Memory B cell (primary cell): ENCODE measurements at regions not wholly inside any gene's neighbourhood (a gene's known extent, or its start where the extent isn't known, plus 50 kb on each side); places are given as distances from the start of the nearest gene placed in this dataset.

ENCODE experiments used
- ATAC-seq: fragments of 150-1000 bp; cut with Tn5 transposase; 2 replicates; pipeline ENCODE4 v1.10.0; 2021; ENCODE audit warnings: low read depth, mild to moderate bottlenecking, moderate library complexity
- DNase-seq, 2 donors: peaks; one replicate each; pipeline ENCODE4 v3.0.0; 2022; ENCODE audit warnings: low spot score in 2 of 2
- H3K27ac Mint-ChIP-seq: one replicate; pipeline ENCODE4 v1.8.0; 2022; ENCODE audit warnings: mild to moderate bottlenecking, moderate library complexity, mixed read lengths
- H3K27me3 Mint-ChIP-seq: one replicate; pipeline ENCODE4 v1.8.0; 2022; ENCODE audit warnings: mixed read lengths
- H3K36me3 Mint-ChIP-seq: one replicate; pipeline ENCODE4 v1.8.0; 2022; ENCODE audit warnings: mild to moderate bottlenecking, mixed read lengths
- H3K4me1 Mint-ChIP-seq: one replicate; pipeline ENCODE4 v1.8.0; 2022; ENCODE audit warnings: mixed read lengths
- H3K4me3 Mint-ChIP-seq: one replicate; pipeline ENCODE4 v1.8.0; 2022; ENCODE audit warnings: mild to moderate bottlenecking, moderate library complexity, mixed read lengths
- H3K9me3 Mint-ChIP-seq: one replicate; pipeline ENCODE4 v1.8.0; 2022; ENCODE audit warnings: mixed read lengths

DNA sequence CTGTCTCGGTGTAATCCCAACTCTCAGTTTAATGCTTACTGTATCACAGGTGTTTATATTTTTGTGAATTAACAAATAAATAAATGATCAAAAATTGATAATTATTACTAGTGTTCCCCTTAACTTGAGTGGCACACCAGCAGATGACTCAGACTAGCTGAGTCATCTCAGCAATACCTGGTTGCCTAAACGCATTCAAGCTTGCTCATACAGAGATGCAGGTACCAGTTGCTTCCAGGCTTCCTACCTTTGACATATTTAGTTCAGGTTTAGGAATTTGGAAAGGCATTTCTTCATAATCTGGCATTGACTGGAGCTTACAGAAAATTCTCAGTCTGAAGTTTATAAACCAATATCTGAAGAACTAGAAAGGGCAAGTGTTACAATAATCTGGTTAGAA is 78.9 kb upstream of the LMO4 start:
- DNase-seq (no peak), ATAC-seq (no peak)
- peaks cover 16% of the 10 kb centered on the region for H3K27me3 Mint-ChIP-seq
- no peak overlapping the region for H3K27ac Mint-ChIP-seq
- no peaks in the 10 kb centered on the region for H3K4me1 Mint-ChIP-seq
- no peak overlapping the region for H3K4me3 Mint-ChIP-seq
- peaks cover 2% of the 10 kb centered on the region for H3K36me3 Mint-ChIP-seq
- H3K9me3 Mint-ChIP-seq, result peaks cover 6% of the 10 kb centered on the region

GRCh38 chr1:87250336-87250735 is 78.3 kb upstream of the LMO4 start:
- Mint-ChIP-seq H3K4me3 (no peak overlapping the region), H3K9me3 (peaks cover 6% of the 10 kb centered on the region), H3K36me3 (peaks cover 2% of the 10 kb centered on the region), H3K27ac (no peak overlapping the region), H3K27me3 (peaks cover 16% of the 10 kb centered on the region), H3K4me1 (no peaks in the 10 kb centered on the region)
- ATAC-seq, result no peak
- no peak for DNase-seq

- Mint-ChIP-seq H3K4me3 (no peak overlapping the region), H3K27me3 (peaks cover 16% of the 10 kb centered on the region), H3K4me1 (no peaks in the 10 kb centered on the region), H3K27ac (no peak overlapping the region), H3K36me3 (peaks cover 2% of the 10 kb centered on the region), H3K9me3 (peaks cover 6% of the 10 kb centered on the region)
- no peak for ATAC-seq
- no peak for DNase-seq
Observed at GRCh38 chr1:87252406-87252805, 76.3 kb upstream of the LMO4 start.

GRCh38 chr1:87262688-87263087 is 66.0 kb upstream of the LMO4 start:
- H3K27me3 Mint-ChIP-seq, result peaks cover 7% of the 10 kb centered on the region
- no peak overlapping the region for H3K4me3 Mint-ChIP-seq
- DNase-seq (no peak), ATAC-seq (no peak)
- no peaks in the 10 kb centered on the region for H3K9me3 Mint-ChIP-seq
- H3K27ac Mint-ChIP-seq, result no peak overlapping the region
- H3K4me1 Mint-ChIP-seq, result no peaks in the 10 kb centered on the region
- H3K36me3 Mint-ChIP-seq, result no peaks in the 10 kb centered on the region

DNA sequence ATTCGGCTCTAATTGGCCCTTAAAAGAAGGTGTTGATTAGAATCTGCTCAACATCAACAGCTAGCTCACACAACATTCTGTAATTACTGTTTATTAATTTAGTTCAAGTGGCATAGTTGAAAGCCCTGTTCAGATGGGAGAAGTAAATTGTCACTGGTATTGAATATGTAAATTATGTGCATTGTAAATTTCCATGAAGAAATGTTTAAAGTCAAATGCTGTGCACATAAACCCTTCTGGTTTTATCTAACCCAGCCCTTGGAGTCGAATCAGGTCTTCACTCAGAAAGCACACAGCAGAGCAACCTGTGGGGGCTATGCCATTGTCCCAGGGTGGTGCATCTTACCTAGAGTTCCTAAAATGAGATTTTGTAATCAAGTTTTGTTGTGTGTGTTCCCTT is 65.4 kb upstream of the LMO4 start:
- Mint-ChIP-seq H3K4me1 (no peaks in the 10 kb centered on the region), H3K27me3 (peaks cover 10% of the 10 kb centered on the region), H3K36me3 (no peaks in the 10 kb centered on the region), H3K4me3 (no peak overlapping the region), H3K9me3 (no peaks in the 10 kb centered on the region), H3K27ac (no peak overlapping the region)
- ATAC-seq (no peak), DNase-seq (no peak)

DNA sequence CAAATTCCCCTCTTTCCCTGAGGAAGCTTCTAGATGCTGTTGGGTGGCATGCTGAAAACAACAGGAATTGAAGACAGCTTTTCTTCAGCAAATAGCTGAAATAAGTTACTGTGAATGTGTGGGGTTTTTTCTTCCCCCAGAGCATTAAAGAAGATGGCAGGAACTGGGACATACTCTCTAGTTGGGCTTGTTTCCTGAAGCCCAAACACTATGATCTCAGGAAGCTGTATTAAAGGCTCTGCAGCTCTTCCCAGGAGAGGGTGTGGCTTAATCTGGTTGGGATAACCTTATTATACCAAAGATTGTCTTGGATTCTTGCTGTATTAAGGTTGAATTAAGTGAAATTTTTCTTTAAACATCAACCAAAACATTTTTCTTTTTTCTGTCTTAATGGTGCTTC is 64.9 kb upstream of the LMO4 start:
- no peak overlapping the region for H3K27ac Mint-ChIP-seq
- H3K27me3 Mint-ChIP-seq, result peaks cover 11% of the 10 kb centered on the region
- no peaks in the 10 kb centered on the region for H3K36me3 Mint-ChIP-seq

GRCh38 chr1:87264976-87265375 is 63.7 kb upstream of the LMO4 start:
- ATAC-seq, result no peak
- H3K27ac Mint-ChIP-seq, result no peak overlapping the region

More for the DNA sequence above, 64.9 kb upstream of the LMO4 start:
- Mint-ChIP-seq H3K4me1 (no peaks in the 10 kb centered on the region), H3K4me3 (no peak overlapping the region), H3K9me3 (no peaks in the 10 kb centered on the region)
- ATAC-seq, result no peak
- DNase-seq, result no peak

GRCh38 chr1:87265786-87266185 is 62.9 kb upstream of the LMO4 start:
- Mint-ChIP-seq H3K4me1 (no peaks in the 10 kb centered on the region), H3K27ac (no peak overlapping the region), H3K9me3 (no peaks in the 10 kb centered on the region)

More at GRCh38 chr1:87264976-87265375, 63.7 kb upstream of the LMO4 start:
- H3K4me3 Mint-ChIP-seq, result no peak overlapping the region
- no peaks in the 10 kb centered on the region for H3K36me3 Mint-ChIP-seq
- no peaks in the 10 kb centered on the region for H3K4me1 Mint-ChIP-seq
- DNase-seq, result no peak
- peaks cover 7% of the 10 kb centered on the region for H3K27me3 Mint-ChIP-seq
- no peaks in the 10 kb centered on the region for H3K9me3 Mint-ChIP-seq

GRCh38 chr1:87268111-87268510 is 60.6 kb upstream of the LMO4 start:
- no peak overlapping the region for H3K4me3 Mint-ChIP-seq
- H3K27ac Mint-ChIP-seq, result no peak overlapping the region
- peaks cover 10% of the 10 kb centered on the region for H3K27me3 Mint-ChIP-seq
- no peak for DNase-seq
- H3K36me3 Mint-ChIP-seq, result no peaks in the 10 kb centered on the region
- no peaks in the 10 kb centered on the region for H3K9me3 Mint-ChIP-seq
- ATAC-seq, result no peak
- H3K4me1 Mint-ChIP-seq, result no peaks in the 10 kb centered on the region

More at GRCh38 chr1:87265786-87266185, 62.9 kb upstream of the LMO4 start:
- no peak for ATAC-seq
- peaks cover 7% of the 10 kb centered on the region for H3K27me3 Mint-ChIP-seq
- DNase-seq, result no peak
- no peak overlapping the region for H3K4me3 Mint-ChIP-seq
- H3K36me3 Mint-ChIP-seq, result no peaks in the 10 kb centered on the region

DNA sequence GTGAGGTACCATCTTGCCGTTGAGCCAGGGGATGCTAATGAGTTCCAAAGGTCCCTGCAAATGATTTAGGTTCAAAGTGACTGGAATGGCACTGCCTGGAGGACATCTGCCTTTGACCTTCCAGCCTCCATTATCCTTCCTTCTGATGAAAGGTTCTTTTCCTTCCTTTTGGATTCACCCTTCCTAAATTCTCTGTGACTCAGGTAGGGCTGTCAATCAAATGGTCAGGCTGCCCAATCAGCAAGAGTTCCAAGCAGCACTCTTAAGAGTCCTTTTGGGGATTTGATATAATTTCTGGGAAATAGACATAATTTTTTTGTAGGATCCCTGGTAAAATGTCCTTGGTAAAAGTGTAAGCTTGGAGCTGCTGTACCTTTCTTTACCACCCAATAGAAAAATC is 58.8 kb upstream of the LMO4 start:
- Mint-ChIP-seq H3K27me3 (peaks cover 10% of the 10 kb centered on the region), H3K27ac (no peak overlapping the region), H3K36me3 (no peaks in the 10 kb centered on the region), H3K9me3 (no peaks in the 10 kb centered on the region), H3K4me1 (no peaks in the 10 kb centered on the region), H3K4me3 (no peak overlapping the region)
- ATAC-seq, result no peak
- DNase-seq, result no peak

GRCh38 chr1:87273291-87273690 is 55.4 kb upstream of the LMO4 start:
- DNase-seq, result no peak
- Mint-ChIP-seq H3K27me3 (peaks cover 5% of the 10 kb centered on the region), H3K27ac (no peak overlapping the region), H3K4me1 (no peaks in the 10 kb centered on the region), H3K4me3 (no peak overlapping the region), H3K36me3 (no peaks in the 10 kb centered on the region), H3K9me3 (no peaks in the 10 kb centered on the region)
- ATAC-seq, result no peak

DNA sequence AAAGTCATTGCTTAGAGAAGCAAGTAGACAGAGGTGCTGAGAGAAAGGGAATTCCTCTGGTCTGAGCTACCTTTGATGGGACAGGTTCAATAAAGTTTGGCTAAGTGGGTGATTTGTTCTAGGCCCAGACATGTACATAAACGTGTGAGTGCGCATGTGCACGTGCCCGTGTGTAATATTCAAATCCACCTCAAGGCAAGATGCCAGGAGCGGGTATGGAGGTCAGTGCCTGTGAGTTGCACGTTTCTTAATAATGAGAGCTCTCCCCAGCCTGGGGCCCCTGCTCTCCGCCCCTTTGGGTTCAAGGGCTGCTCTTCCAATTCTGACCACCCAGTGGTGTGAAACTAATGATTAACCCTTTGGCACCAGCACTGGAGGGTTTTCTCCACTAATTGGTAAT is 53.8 kb upstream of the LMO4 start:
- H3K36me3 Mint-ChIP-seq, result no peaks in the 10 kb centered on the region

GRCh38 chr1:87278825-87279535 is 49.7 kb upstream of the LMO4 start:
- no peaks in the 10 kb centered on the region for H3K9me3 Mint-ChIP-seq
- DNase-seq, result no peak
- no peak overlapping the region for H3K4me3 Mint-ChIP-seq
- peaks cover 3% of the 10 kb centered on the region for H3K27me3 Mint-ChIP-seq
- H3K36me3 Mint-ChIP-seq, result no peaks in the 10 kb centered on the region
- ATAC-seq, result no peak
- H3K27ac Mint-ChIP-seq, result no peak overlapping the region
- H3K4me1 Mint-ChIP-seq, result no peaks in the 10 kb centered on the region

More for the DNA sequence above, 53.8 kb upstream of the LMO4 start:
- ATAC-seq (no peak), DNase-seq (no peak)
- peaks cover 5% of the 10 kb centered on the region for H3K27me3 Mint-ChIP-seq
- no peaks in the 10 kb centered on the region for H3K9me3 Mint-ChIP-seq
- no peaks in the 10 kb centered on the region for H3K4me1 Mint-ChIP-seq
- H3K27ac Mint-ChIP-seq, result no peak overlapping the region
- no peak overlapping the region for H3K4me3 Mint-ChIP-seq
